ENCODE measurements at regions not wholly inside any gene's neighbourhood (a gene's known extent, or its start where the extent isn't known, plus 50 kb on each side); places are given as distances from the start of the nearest gene placed in this dataset.
"Not testable (repeated sequence)": the region's sequence is repeated elsewhere in the genome, so short reads cannot be mapped to it uniquely, and the experiment has no call there.

GRCh38 chr12:64552510-64552909 is 57.8 kb upstream of the RASSF3 start:
- DNase-seq (ENCODE audit: low read depth, low spot score); H3K27ac ChIP-seq (ENCODE audit: low read depth, low read length); H3K4me3 ChIP-seq (ENCODE audit: low read depth, low read length); H3K9me3 ChIP-seq (ENCODE audit: control insufficient read depth, insufficient read depth, low read length); POLR2A ChIA-PET; H3K27me3 ChIP-seq (ENCODE audit: control insufficient read depth, insufficient read depth, low read length): not testable (repeated sequence)
- CTCF ChIA-PET = interaction anchor here (6.8 kb wide), 1 partner anchor 140 kb away, joined by 230 read pairs; no protein-coding TSS in a partner anchor

DNA sequence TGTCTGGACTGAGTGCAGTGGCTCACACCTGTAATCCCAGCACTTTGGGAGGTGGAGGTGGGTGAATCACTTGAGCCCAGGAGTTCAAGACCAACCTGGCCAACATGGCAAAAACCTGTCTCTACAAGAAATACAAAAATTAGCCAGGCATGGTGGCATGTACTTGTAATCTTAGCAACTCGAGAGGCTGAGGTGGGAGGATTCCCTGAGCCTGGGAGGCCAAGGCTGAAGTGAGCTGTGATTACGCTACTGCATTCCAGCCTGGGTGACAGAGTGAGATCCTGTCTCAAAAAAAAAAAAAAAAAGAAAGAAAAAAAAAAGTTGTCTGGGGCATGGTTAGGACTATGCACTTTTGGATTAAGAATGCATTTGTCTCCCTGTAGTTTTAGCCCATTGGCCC is 56.6 kb upstream of the RASSF3 start:
- CTCF ChIA-PET = interaction anchor here (1.2 to 6.8 kb wide), 2 partner anchors 139 to 171 kb away, joined by 3 to 230 read pairs; no protein-coding TSS in a partner anchor
- H3K27ac ChIP-seq (ENCODE audit: low read depth, low read length); H3K27me3 ChIP-seq (ENCODE audit: control insufficient read depth, insufficient read depth, low read length); POLR2A ChIA-PET; H3K9me3 ChIP-seq (ENCODE audit: control insufficient read depth, insufficient read depth, low read length); H3K4me3 ChIP-seq (ENCODE audit: low read depth, low read length); DNase-seq (ENCODE audit: low read depth, low spot score): not testable (repeated sequence)

- Histone ChIP-seq H3K27ac (ENCODE audit: low read depth, low read length) (no peak overlapping the region), H3K9me3 (ENCODE audit: control insufficient read depth, insufficient read depth, low read length) (no peaks in the 10 kb centered on the region), H3K4me3 (ENCODE audit: low read depth, low read length) (no peak overlapping the region), H3K27me3 (ENCODE audit: control insufficient read depth, insufficient read depth, low read length) (no peaks in the 10 kb centered on the region)
- TF ChIP-seq CTCF (IDR thresholded peaks at IDR 0.05; ENCODE audit: low read depth, low read length) = no peak
- no peak for DNase-seq (ENCODE audit: low read depth, low spot score)
- POLR2A ChIA-PET = no interaction called here
- CTCF ChIA-PET = interaction anchor here (0.6 to 1.2 kb wide), 3 partner anchors 12 to 141 kb away, joined by 3 to 9 read pairs (median 3); no protein-coding TSS in a partner anchor
Observed at GRCh38 chr12:64556231-64556630, 54.1 kb upstream of the RASSF3 start.

- ChIA-PET POLR2A (no interaction called here), CTCF (interaction anchor here (0.7 to 7.9 kb wide), 3 partner anchors 9 to 139 kb away, joined by 3 to 72 read pairs (median 4); no protein-coding TSS in a partner anchor)
- Histone ChIP-seq H3K27ac (ENCODE audit: low read depth, low read length) (no peak overlapping the region), H3K9me3 (ENCODE audit: control insufficient read depth, insufficient read depth, low read length) (no peaks in the 10 kb centered on the region), H3K4me3 (ENCODE audit: low read depth, low read length) (no peak overlapping the region), H3K27me3 (ENCODE audit: control insufficient read depth, insufficient read depth, low read length) (no peaks in the 10 kb centered on the region)
- DNase-seq (ENCODE audit: low read depth, low spot score) = no peak
- no peak for TF ChIP-seq CTCF (IDR thresholded peaks at IDR 0.05; ENCODE audit: low read depth, low read length)
Observed at GRCh38 chr12:64558754-64559153, 51.5 kb upstream of the RASSF3 start.

DNA sequence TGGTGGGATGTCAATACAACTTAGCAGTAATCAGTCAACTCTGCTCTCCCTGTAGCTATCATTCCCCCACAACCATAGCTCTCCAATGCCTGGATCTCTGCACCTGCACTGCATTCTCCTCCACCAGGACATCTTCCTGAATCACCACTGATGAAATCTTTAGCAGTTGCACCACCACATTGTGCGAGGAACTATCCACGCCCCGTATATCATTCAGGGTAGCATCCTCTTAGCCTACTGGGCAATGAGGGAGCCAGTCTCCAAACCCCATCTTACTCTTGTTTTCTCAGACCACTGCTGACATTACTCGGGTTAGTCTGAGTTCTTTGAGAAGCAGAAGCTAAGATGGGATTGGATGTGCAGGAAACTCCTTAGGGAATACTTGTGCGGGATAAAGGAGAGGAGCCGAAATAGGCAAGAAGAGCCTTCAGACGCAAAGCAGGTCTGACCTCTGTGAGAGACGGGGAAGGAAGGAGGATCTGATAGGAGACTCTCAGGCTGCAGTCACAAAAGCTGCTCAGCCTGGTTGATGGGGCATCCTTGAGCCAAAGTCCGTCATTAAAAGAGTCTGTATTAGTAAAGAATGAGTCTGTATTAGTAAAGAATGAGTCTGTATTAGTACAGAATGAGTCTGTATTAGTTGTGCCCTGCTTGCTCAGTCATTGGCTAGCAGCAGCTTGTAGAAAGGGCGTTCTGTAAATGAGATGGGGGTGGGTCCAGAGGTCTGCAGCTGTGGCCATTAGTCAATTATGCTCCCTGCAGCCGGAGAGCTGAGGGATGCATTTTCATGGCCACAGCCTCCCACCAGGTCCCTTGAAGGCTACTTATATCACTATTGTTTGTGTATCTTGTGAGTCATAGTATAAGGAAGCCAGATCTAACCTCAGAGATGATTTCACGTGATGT is 49.6 kb upstream of the RASSF3 start:
- ChIA-PET POLR2A (interaction anchor here (0.6 to 1.8 kb wide), 7 partner anchors 17 to 67 kb away, joined by 3 to 15 read pairs (median 5); partner anchors contain the start of gene RASSF3), CTCF (interaction anchor here (3.0 to 7.9 kb wide), 2 partner anchors 11 to 136 kb away, joined by 17 to 72 read pairs; no protein-coding TSS in a partner anchor)
- H3K9me3 ChIP-seq (ENCODE audit: control insufficient read depth, insufficient read depth, low read length) = no peaks in the 10 kb centered on the region
- peak overlapping the region; percentile 27 for H3K4me3 ChIP-seq (ENCODE audit: low read depth, low read length)
- H3K27ac ChIP-seq (ENCODE audit: low read depth, low read length) = peak overlapping the region; percentile 89
- DNase-seq (ENCODE audit: low read depth, low spot score) = peak; percentile 99
- H3K27me3 ChIP-seq (ENCODE audit: control insufficient read depth, insufficient read depth, low read length) = no peaks in the 10 kb centered on the region
- no peak for TF ChIP-seq CTCF (IDR thresholded peaks at IDR 0.05; ENCODE audit: low read depth, low read length)
